ENCODE measurements at regions not wholly inside any gene's neighbourhood (a gene's known extent, or its start where the extent isn't known, plus 50 kb on each side); places are given as distances from the start of the nearest gene placed in this dataset.

DNA sequence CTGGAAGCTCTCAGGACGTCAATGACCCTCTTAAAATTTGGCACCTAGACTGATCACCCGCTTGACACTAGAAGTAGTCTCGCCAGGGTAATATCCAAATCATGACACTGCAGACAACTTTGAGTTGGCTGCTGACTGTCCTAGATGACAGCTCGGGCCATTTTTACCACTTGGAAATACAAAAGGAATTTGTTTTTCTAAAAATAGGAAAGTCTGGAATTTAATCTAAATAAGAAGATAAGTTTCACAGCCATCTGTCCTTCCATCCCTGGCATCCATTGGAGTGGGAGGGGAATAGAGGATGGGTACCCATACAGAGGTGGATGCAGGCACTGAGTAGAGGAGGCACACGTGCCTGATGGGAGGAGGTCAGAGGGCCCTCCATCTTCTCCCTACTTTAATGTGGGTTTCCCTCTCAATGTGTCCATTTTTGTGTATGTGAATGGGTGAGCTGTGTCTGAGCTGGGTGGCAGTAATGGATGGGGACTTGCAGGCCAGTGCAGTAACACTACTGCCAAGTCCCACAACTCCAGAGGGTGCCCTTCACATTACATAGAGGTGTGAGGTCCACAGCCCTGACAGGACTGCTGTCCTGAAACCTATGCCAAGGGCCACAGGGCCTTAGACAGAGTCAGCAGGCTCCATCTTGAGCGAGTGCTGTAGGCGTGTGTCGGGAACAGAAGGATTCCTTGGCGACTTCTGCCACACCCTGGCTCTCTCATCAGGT is 104.8 kb upstream of the IPO9 start:
- peaks cover 65% of the 10 kb centered on the region for H3K79me2 ChIP-seq (replicated peaks; ENCODE audit: insufficient read depth, low read length)
- H3K27ac ChIP-seq (ENCODE audit: low read length) = no peak overlapping the region
- no peaks in the 10 kb centered on the region for H3K27me3 ChIP-seq (ENCODE audit: insufficient read depth, low read depth, low read length)
- no peaks in the 10 kb centered on the region for H4K20me1 ChIP-seq (ENCODE audit: insufficient read depth)
- peaks cover 3% of the 10 kb centered on the region for H3F3A ChIP-seq (ENCODE audit: insufficient read depth, low read length, poor library complexity, severe bottlenecking)
- no peaks in the 10 kb centered on the region for H3K9me3 ChIP-seq (ENCODE audit: low read length)
- no peak overlapping the region for H3K4me2 ChIP-seq (ENCODE audit: low read length)
- H3K4me3 ChIP-seq (ENCODE audit: low read length) = no peak overlapping the region
- H2AFZ ChIP-seq (ENCODE audit: low read depth, low read length) = no peak overlapping the region
- TF ChIP-seq TAF1 (IDR thresholded peaks at IDR 0.05; ENCODE audit: low read depth) (no peak), MXI1 (conservative IDR thresholded peaks at IDR 0.05; ENCODE audit: poor library complexity, severe bottlenecking) (no peak), POLR2AphosphoS5 (IDR thresholded peaks at IDR 0.05) (no peak), SMC3 (conservative IDR thresholded peaks at IDR 0.05; ENCODE audit: poor library complexity) (no peak)
- TF ChIP-seq, protein P1, sequence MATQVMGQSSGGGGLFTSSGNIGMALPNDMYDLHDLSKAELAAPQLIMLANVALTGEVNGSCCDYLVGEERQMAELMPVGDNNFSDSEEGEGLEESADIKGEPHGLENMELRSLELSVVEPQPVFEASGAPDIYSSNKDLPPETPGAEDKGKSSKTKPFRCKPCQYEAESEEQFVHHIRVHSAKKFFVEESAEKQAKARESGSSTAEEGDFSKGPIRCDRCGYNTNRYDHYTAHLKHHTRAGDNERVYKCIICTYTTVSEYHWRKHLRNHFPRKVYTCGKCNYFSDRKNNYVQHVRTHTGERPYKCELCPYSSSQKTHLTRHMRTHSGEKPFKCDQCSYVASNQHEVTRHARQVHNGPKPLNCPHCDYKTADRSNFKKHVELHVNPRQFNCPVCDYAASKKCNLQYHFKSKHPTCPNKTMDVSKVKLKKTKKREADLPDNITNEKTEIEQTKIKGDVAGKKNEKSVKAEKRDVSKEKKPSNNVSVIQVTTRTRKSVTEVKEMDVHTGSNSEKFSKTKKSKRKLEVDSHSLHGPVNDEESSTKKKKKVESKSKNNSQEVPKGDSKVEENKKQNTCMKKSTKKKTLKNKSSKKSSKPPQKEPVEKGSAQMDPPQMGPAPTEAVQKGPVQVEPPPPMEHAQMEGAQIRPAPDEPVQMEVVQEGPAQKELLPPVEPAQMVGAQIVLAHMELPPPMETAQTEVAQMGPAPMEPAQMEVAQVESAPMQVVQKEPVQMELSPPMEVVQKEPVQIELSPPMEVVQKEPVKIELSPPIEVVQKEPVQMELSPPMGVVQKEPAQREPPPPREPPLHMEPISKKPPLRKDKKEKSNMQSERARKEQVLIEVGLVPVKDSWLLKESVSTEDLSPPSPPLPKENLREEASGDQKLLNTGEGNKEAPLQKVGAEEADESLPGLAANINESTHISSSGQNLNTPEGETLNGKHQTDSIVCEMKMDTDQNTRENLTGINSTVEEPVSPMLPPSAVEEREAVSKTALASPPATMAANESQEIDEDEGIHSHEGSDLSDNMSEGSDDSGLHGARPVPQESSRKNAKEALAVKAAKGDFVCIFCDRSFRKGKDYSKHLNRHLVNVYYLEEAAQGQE (IDR thresholded peaks at IDR 0.05; ENCODE audit: borderline replicate concordance) = no peak
- no peak overlapping the region for H3K9ac ChIP-seq (ENCODE audit: low read length)
- H3K9me2 ChIP-seq (ENCODE audit: insufficient read depth, low read length) = no peaks in the 10 kb centered on the region
- no peaks in the 10 kb centered on the region for H3K36me3 ChIP-seq (ENCODE audit: insufficient read depth, low read length)

DNA sequence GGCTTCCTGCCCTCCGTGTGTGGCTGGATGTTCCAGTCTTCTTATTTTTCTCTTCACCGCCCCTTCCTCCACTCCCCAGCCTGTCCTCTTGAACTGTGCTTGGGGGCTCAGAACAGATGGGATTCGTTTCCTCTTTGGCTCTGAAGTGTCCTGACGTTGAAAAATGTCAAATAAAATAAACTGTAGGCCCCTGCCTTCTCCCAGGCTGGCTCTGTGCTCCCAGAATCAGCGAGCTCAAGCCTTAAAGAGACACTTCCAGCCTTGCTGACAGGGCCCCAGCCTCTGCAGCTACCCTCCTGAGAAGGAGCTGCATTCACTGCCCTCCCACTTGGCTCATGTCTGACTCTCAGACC is 104.2 kb upstream of the IPO9 start:
- no peak for TF ChIP-seq SMC3 (conservative IDR thresholded peaks at IDR 0.05; ENCODE audit: poor library complexity)
- TF ChIP-seq, protein P1 (IDR thresholded peaks at IDR 0.05; ENCODE audit: borderline replicate concordance) = no peak
- TF ChIP-seq POLR2AphosphoS5 (IDR thresholded peaks at IDR 0.05) = no peak
- no peak for TF ChIP-seq EZH2 (IDR thresholded peaks at IDR 0.05; ENCODE audit: borderline replicate concordance, insufficient read depth, low read length, poor library complexity, severe bottlenecking)
- no peak for TF ChIP-seq RAD21 (conservative IDR thresholded peaks at IDR 0.05)
- no peak for TF ChIP-seq TAF1 (IDR thresholded peaks at IDR 0.05; ENCODE audit: low read depth)
- TF ChIP-seq EP300 (conservative IDR thresholded peaks at IDR 0.05; ENCODE audit: poor library complexity, severe bottlenecking) = no peak
- TF ChIP-seq, protein P2, sequence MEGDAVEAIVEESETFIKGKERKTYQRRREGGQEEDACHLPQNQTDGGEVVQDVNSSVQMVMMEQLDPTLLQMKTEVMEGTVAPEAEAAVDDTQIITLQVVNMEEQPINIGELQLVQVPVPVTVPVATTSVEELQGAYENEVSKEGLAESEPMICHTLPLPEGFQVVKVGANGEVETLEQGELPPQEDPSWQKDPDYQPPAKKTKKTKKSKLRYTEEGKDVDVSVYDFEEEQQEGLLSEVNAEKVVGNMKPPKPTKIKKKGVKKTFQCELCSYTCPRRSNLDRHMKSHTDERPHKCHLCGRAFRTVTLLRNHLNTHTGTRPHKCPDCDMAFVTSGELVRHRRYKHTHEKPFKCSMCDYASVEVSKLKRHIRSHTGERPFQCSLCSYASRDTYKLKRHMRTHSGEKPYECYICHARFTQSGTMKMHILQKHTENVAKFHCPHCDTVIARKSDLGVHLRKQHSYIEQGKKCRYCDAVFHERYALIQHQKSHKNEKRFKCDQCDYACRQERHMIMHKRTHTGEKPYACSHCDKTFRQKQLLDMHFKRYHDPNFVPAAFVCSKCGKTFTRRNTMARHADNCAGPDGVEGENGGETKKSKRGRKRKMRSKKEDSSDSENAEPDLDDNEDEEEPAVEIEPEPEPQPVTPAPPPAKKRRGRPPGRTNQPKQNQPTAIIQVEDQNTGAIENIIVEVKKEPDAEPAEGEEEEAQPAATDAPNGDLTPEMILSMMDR (IDR thresholded peaks at IDR 0.05; ENCODE audit: poor library complexity, severe bottlenecking) = no peak
- TF ChIP-seq MXI1 (conservative IDR thresholded peaks at IDR 0.05; ENCODE audit: poor library complexity, severe bottlenecking) = no peak
- peaks cover 65% of the 10 kb centered on the region for H3K79me2 ChIP-seq (replicated peaks; ENCODE audit: insufficient read depth, low read length)

More for the DNA sequence above, 104.2 kb upstream of the IPO9 start:
- H3K9me2 ChIP-seq (ENCODE audit: insufficient read depth, low read length) = no peaks in the 10 kb centered on the region
- no peak overlapping the region for H3K9ac ChIP-seq (ENCODE audit: low read length)
- no peak overlapping the region for H2AFZ ChIP-seq (ENCODE audit: low read depth, low read length)
- H4K20me1 ChIP-seq (ENCODE audit: insufficient read depth) = no peaks in the 10 kb centered on the region
- no peak overlapping the region for H3K27ac ChIP-seq (ENCODE audit: low read length)
- peaks cover 3% of the 10 kb centered on the region for H3F3A ChIP-seq (ENCODE audit: insufficient read depth, low read length, poor library complexity, severe bottlenecking)
- H3K36me3 ChIP-seq (ENCODE audit: insufficient read depth, low read length) = no peaks in the 10 kb centered on the region
- no peak overlapping the region for H3K4me3 ChIP-seq (ENCODE audit: low read length)
- H3K27me3 ChIP-seq (ENCODE audit: insufficient read depth, low read depth, low read length) = no peaks in the 10 kb centered on the region
- H3K4me2 ChIP-seq (ENCODE audit: low read length) = no peak overlapping the region
- no peaks in the 10 kb centered on the region for H3K9me3 ChIP-seq (ENCODE audit: low read length)
